Activated naive CD4-positive, alpha-beta T cell treated with anti-CD3 and anti-CD28 coated beads, Interleukin-2, amount 50 U/mL, for 16 hours (primary cell): ENCODE measurements at regions not wholly inside any gene's neighbourhood (a gene's known extent, or its start where the extent isn't known, plus 50 kb on each side); places are given as distances from the start of the nearest gene placed in this dataset.

Experiments used
- DNase-seq: peaks from one replicate; pipeline ENCODE4 v3.0.0-alpha.2; 2020

DNA sequence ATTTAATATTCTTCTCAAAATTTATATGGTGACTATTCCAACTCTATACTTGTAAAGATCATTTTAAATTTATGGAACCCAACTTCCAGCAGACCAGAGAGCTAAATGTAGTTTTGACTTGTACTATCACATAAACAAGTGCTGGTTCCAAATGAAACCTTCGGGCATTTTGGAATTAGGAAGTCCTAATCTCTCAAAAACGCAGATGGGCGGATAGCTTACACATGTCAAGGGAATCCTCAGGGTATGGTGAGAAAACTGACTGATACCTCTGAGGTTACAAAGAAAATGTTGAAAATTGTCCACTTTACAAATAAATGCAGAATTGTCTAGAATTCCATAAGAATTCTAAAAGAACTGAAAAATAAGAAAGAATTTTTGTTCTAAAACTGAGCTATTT, 224.1 kb downstream of the SS18 start:
- DNase-seq, result no peak

DNA sequence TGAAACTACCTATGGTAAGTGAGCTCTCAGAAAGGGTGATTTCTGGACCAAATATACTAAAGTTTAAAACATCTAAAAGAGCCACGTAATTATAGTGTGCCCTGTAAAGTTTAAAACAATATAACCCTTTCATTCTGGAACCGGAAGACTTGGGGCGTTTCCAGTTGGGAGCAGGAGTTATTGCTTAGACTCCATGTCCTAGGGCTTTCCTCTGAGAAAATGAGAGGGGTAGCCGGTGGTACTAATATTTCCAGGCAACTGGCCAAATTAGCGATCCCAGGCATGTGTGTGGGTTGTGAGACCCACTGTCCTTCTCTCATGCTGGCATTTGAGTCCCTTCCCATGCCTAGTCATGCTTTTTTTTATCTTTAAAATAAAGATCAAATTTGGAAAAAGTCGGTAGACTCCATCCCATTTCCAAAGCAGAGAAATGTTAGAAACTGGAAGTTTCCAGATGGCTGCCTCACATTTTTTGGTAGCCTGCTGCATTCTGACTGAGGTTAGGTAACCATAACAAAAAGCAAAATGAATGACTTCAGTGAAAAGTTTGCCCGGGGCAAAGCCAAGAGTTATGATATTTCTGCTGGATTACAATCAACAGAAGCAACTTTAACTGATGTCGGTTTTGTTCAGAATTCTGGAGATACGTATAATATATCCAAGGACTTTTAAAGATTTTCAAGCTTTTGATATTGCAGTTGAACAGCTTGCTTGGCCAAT, 227.4 kb downstream of the SS18 start:
- no peak for DNase-seq

DNA sequence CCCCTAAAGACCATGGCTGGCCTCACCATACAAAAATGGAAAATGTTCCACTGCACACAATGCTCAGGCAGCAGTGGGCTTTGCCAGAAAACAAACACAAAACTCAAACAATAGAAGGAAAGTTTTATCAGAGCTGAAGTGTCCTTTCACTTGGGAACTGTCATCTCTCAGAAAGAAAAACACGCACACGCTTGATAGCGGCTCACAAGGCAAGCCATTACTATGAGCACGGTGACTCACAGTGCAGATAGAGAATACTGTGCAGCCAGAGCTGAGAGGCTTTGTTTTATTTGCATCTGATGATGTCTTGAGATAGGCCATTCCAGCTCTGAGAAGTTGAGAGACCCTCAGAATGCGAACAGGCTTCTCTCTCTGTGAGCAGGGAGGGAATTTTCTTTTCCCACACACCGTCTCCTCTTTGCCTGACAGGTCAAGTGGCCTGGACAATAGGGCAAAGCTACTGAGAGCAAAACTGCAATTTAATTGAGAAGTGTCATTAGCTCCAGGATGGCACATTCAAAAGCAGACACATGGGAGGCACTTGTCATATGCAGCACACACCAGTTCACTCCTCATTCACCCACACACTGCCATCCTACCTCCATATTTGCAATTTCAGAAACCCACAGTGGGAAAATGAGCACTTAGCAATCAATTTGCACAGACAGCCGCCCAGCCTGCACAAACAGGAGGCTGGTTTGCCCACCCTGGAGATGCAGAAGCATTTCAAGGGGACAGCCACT, 236.6 kb downstream of the SS18 start:
- no peak for DNase-seq

DNA sequence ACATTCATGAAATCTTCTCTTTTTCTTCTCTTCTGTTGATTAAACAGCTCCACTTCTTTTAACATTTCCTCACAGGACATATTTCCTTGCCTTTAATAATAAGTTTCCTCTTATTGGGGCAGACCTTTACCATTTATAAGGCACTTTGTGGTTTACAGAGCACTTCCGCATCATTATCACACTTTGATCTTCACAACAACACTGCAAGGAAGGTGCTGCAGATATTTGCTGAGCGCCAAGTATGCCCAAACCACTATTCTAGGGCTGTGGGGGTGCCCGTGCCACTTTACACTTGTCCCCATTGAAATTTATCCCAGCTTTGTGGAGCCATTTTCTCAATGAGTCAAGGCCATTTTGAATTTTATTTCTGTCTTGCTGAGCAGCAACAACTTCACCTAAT, 246.6 kb downstream of the SS18 start:
- no peak for DNase-seq

DNA sequence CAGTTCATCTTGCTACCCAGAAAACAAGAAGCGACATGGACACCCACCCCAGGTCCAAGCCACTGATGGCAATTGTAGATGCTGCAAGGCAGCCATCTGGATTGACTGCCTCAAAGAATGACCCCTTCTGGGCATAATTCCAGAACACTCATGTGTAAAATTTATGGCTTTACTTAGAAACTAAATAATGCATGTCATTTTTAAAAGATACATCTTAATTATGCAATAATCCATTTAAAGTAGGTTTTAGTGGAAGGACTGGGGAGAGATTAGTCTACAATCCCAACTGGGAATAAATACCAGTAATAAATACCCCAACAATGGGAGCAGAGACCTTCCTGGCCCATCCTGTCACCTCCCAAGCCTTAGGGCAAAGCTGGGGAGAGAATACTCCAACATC, 247.7 kb downstream of the SS18 start:
- no peak for DNase-seq

DNA sequence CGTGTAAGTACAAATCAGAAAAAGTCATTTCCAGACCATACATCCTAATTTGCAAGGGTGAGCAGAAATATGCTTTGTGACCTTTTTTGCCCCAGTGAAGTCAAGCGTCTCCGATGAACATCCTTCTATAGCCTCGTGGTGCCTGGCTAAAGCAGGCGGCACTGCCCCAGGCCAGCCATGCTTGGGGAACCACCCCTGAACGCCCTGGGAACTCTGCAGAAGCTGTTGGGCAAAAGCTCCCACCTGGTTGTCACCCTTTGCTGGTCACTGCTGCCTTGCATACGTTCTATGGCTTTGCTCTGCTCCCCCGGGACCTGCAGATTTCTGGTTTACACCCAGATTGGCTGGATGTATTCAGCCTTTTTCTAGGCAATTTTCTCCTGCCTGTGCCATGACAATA, 256.4 kb downstream of the SS18 start:
- DNase-seq, result no peak

DNA sequence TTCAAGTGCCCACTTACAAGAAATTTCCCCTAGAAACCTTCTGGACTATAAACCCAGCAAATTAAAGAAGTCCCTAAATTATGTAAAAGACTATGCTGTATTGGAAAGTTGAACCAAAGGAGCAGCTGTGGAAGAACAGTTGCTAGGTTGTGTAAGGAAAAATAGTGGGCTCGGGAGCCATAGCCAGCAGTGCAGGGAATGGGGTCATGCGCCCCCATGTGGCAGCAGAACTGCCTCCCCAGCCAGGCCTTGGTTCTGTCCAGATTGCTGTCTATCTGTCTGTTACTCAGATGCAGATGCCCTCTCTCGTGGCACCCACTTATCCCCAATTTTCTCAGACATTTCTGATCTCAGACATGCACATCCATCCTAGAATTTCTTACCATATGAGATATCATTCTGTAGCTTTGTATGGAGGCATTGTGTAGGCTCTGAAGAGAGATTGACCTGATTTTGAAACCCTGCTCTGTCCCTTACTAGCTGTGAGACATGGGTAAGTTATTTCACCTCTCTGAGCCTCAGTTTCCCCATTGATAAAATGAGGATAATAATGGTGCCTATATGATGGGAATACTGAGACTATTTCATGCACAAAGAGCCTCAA, 258.3 kb downstream of the SS18 start:
- DNase-seq, result no peak

DNA sequence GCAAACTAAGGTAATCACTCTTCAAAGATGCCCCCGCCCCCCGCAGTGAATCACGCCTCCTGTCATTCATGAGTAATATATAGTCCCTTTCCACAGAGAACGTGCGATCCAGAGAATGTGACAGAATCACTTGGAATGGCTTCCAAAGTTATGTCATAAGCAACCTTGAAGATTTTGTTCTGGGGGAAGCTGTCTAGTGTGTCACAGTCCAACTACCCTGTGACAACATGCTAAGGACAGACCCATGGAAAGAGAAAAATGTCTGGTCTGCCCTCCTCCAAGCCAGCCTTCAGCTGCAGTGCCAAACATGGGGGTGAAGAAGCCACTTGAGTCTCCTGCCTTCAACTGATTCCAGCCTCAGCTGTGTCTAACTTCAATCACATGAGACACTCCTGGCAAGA, 259.1 kb downstream of the SS18 start:
- DNase-seq, result no peak

DNA sequence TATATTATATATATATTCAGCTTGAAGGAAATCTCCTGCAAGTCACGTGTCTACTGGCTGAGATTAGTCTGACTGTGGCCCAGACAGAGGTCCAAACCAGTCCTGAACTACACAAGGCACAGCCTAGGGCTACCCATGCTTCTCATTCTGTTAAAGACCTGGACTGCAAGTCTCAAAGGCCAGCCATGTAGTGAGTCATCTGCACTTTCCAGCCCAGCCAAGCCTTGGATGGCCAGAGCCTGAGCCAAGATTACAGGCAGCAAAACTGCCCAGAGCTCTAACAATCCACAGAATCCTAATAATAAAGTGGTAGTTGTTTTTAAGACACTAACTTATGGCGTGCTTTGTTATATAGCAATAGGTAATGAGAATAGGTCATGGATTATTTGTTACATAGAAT, 259.6 kb downstream of the SS18 start:
- DNase-seq, result no peak

DNA sequence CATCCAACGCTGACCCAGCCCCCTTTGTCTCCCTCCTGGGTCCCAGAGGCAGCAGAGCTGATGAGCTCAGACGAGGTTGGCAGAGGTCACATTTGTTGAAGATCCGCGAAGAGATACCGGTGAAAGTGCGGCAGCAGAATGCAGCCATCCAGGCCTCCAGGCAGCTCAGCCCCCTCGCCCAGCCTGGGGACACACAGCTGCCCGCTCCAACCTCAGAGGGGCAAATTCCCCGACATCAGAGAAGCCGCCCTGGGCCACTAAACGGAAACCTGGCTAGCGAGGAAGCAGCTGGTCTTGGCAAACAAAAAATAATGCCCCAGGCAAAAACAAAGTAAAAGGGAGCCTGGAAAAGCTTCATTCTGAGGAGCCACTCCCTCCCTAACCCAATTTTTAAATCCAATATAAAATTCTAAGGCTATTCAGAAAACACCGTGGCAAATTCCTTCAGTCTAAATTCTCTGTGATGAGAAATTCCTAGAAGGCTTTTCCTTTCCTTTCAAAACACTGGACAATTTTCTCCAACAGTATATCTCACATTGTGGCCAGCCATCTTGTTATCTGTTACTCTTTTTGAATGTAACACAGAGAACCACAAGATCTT, 262.4 kb downstream of the SS18 start:
- DNase-seq, result no peak

DNA sequence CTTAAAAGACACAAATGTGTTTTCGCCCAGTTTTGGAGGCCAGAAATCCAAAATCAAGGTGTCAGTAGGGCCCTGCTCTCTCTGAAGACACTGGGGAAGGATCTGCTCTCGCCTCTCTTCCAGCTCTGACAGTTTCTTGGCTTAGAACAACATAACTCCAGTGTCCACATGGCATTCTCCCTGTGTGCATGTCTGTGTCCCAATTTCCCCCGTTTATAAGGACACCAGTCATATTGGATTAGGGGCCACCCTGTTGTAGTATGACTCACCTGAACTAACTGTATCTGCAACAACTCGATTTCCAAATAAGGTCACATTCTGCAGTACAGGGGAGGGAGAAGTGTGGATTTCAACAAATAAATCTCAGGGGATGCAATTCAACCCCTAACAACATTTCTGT, 263.2 kb downstream of the SS18 start:
- no peak for DNase-seq

DNA sequence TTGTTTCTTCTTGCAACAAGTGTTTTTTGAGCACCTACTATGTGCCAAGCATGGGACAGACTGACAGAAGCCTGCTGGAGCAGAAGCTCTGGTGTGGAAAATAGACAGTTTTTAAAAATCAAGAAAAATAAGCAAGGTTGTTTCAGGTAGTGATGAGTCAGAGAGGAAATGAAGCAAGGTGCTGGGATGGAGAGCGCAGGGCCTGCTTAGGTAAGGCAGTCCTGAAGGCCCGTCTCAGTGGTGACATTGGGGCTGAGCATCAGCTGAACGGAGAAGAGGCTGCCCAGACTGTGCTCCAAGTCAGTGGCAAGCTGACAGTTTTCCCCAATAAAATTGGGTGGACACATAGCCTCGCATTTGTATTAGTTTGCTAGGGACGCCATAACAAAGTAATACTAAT, 263.6 kb downstream of the SS18 start:
- DNase-seq, result no peak

DNA sequence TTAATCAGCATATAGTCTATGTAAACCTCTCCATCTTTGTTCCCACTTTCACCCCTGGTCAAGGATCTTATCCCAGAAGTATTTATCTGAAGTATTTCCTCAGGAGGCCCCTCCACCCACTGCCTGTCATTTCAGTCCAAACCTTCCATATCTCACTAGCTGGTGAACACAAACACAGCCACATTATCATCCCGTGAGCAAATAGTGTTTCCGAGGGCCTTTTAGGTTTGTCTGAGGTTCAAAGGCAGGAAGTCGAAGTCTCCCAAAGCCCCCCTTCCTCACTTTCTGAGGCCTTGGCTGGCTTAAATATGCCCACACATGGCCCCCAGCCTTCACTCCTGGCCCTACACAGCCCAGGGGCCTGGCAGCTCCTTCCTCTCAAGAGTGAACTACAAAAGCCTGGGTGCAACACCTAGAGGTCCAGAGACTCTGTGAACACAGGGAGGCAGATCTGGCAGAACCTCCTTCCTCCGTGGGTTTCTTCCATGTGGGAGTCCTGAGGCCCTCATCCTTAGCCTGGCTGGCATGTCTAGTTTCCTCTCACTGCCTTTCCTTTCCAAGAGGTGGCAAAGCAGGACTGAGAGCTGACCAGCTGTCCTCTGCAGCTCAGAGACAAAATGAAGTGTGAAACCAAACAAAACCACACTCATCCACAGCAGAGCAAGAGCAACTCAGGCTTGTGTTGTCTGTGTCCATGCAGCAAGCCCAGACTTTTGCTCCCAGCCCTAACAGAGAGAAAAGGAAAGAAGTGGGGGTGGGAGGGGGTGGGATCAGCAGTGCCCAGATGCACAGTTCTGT, 264.2 kb downstream of the SS18 start:
- DNase-seq, result no peak

DNA sequence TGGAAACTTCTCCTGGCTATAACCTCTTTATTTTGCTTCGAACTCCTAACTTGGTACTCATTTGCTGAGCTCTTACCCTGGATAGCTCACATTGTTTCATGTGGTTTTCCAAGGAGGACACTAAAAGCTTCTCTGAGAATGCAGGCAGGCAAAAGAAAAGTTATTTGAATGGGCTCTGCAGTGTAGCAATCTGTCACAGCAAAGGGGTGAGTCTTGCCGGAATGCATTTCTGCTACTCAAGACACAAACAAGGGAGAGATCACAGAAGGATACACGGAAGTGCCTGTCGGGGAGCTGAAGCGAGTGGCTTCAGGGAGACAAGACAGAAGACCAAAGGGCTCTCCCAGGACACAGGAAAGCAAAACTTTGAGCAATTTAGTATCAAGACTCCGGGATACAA, 265.4 kb downstream of the SS18 start:
- no peak for DNase-seq

DNA sequence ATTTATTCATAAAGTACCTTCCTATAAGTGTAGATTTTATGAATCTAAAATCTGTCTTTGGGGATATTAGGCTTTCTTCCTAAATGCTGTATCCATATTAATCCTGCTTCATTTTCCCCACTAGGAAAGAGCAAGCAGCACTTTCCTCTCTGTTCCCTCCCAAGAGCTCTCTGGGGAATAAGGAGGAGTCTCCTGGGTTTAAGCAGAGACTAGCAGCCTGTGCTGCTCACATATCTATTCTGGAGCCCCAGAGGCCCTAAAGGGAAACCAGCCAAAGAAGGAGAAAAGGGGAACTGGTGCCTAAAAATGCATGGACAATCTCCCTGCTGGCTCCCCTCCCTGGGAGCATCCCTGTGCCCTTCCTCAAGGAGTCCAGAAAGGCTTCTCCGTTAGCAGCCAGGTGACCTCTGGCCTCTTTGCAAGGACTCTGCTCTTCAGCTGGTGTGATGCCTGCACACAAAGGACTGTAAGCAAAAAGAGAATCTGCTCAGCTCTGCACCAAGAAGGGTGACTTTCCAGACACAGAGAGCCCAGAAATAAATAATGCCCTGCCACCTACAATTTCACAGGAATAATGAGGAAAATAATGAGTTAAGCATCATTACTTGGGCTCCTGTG, 270.6 kb downstream of the SS18 start:
- DNase-seq, result no peak

DNA sequence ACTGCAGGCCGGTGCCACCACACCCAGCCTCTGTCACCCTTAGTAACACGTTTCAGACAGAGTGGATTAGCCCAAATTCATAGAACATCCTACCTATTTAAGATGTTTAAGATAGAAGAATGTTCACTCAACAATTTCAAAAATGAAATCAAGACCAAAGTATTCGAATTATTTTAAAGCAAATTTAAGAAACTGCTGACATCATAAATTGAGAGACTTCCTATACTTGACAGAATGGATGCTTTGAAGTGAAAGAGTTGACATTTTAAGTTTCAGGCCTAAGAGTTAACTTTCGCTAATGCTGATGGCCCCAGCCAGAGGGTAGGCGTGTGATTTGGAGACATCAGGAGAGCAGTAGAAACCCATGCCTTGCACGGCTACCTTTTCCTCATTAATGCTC, 271.9 kb downstream of the SS18 start:
- no peak for DNase-seq

DNA sequence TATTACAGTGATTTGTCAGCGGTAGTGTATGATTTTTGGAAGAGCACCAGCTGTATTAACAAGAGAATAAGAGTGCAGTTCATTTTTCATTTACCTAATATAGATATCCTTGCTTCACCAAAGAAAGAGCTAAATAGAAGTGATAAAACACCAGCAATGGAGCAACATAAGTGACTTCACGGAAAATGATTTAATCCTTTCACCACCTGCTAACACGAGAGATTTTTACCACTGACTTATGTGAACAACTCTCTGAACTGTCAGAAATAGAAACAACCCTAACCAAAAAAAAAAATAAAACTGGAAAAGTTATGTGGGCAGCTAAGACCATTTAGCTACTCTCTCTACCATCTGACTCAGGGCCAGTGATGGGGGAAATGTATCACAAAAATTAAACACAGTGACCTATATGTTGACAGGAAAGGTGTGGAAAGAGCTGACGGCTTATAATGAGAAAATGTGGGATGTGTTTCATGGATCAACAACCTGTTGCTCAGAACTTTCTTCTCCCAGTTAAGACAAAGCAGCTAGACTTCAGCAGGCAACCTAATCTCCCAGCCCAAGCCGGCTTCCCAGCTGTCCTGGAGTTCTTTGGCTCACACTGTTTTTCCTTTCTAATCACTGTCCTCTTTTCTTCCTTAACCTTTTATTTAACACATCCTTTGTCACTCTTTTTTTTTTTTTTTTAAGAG, 272.7 kb downstream of the SS18 start:
- DNase-seq, result no peak

DNA sequence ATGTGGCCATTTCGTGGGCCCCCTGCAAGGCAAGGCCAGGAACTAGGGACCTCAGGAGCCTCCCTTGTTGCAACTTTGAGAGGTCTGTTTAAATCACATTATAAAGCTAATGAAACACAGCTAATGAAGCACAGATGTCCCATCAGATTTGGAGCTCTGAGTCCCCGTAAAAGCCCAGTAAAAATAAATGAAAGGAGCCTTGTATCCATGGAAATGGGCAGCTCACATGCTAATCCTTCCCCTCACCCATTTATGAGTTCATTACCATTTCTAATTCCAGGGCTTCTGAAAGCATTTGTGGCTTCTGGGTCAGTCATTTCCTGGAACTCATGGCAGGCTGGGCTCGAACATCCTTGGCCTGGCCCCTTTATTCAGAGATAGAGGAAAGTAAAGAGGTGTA, 274.8 kb downstream of the SS18 start:
- DNase-seq, result no peak

DNA sequence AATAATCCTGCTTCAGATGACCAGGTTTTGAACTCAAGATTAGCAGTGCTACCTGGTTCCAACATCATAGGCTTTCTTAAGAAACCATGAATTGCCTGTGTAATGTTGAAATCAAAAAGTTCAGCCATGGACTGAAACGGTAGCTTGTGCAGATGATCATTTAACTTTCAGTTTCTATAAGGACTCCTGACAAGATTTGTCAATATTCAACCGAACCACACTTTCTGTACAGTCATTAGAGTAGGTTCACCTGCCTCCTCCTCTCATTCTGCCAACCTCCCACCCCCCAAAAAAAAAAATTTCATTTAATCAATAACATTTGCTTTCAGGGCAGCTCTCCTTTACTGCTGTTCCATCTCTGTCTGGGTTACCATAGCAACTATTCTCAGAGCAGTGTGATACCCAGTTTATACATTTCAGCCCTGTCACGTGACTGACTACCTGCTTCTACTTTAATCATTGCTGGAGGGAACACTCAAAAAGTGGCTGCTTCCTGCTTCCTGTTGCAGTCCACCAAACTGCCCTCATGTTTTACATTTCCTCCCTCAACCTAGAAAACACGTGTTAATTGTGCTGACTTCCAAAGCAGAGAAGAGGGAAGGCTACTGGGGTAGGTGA, 275.5 kb downstream of the SS18 start:
- no peak for DNase-seq

DNA sequence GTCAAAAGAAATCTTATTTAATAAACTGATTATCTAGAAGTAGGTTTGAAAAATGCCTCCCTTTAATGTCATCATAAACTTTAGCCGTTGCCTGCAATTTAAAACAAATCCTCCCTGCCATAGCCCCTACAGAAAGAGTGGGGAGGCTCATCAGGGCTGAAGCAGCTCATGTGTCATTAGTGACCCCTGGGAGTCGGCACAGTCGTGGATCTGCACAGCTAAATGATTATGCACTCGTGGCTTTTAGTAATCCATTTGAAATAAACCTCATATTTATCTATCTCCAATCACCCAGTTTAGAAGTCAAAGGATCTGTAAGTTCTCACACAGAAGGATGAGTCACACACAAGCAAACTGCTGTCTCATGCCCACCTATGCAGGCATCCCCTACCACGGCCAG, 277.3 kb downstream of the SS18 start:
- DNase-seq, result no peak

DNA sequence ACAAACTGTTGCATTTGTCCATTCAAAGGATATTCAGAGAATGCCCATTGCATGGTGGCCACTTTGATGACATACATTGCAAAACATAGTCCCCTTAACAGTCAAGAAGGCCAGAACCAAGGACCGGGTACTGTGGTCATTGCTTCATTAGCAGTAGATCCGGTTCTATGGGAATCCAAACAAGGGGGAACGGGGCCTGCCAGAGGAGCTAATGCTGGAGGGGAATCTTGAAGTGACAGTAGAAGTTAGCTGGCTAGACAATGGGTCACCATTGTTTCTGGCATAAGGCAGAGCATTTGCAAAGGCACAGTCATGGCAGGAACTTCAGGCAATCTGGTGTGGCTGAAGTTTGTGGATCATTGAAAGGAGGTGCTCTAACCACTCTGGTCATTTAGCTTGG, 279.7 kb downstream of the SS18 start:
- DNase-seq, result no peak

DNA sequence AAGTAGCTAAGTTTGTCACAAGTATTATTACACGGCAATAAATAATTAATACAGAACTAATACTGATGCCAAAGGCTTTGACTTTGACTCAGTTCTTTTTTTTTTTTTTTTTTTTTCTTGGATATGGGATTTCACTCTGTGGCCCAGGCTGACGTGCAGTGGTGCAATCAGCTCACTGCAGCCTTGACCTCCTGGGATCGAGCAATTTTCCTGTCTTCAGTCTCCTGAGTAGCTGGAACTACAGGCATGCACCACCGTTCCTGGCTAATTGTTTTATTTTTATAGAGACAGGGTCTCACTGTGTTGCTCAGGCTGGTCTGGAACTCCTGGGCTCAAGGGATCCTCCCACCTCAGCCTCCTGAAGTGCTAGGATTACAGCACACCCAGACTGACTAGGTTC, 284.5 kb downstream of the SS18 start:
- DNase-seq, result no peak
